Kasumi-1 (cell line): ENCODE measurements at regions not wholly inside any gene's neighbourhood (a gene's known extent, or its start where the extent isn't known, plus 50 kb on each side); places are given as distances from the start of the nearest gene placed in this dataset.
"Not testable (repeated sequence)": the region's sequence is repeated elsewhere in the genome, so short reads cannot be mapped to it uniquely, and the experiment has no call there.

Experiments
- DNase-seq, 2 experiments: peaks; one replicate each; lab custom pipeline; 2025; lab: John Stamatoyannopoulos, UW

- DNase-seq, result no peak
Observed at GRCh38 chr13:90246687-90247345, 1100.7 kb upstream of the MIR17HG start.

DNA sequence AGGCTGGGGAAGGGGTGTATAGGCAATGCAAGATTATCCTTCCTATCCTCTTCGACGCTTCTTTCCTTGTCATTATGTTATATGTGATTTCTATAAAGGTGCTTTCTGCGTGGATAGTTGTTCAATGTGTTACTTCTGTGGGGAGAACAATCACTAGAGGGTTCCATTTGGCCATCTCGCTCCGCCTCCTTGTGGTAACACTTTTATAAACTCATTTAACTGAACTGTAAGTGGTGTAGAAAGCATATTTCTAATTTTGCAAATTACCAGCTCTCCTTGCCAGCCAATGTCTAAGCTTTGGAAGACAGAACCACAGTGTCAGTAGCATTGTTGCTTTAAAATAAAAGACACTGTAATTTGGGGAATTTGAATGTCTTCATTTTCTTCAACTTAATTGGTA is 1093.7 kb upstream of the MIR17HG start:
- DNase-seq, result no peak

DNA sequence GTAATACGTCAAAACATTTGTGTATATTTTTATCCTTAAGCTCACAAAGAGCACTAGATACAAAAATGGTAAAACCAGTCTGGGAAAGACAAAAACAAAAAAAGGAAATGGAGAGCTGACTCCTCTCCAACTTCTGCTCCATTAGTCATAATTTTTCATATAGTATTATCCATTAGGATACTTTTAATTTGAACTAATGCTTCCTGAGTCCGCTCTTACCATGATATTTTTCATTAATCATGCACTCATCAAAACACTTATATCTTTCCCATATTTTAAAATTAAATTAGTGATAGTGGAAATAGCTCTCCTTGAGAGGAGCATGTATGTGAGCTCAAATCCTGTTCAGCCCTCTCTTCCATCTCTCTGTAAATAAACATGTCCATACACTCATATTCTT is 1093.0 kb upstream of the MIR17HG start:
- DNase-seq, result no peak

GRCh38 chr13:90256746-90257145 is 1090.7 kb upstream of the MIR17HG start:
- no peak for DNase-seq

DNA sequence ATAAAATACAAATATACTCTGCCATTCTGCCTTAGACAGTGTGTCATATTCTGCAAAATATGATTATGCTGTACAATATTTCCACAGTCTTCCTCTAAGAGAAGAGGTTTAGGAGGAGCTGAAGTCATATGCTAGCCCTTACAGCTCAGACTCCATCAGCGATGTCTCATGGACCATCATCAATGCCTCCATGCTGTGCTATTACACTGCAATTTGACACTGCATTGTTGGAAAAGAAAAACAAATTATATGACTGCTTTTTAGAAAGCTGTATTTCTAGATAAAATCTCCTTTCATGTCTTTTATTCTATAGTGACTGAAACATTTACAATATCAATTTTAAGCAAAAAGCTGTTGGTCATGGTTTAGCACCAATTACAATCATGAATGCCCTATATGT is 1089.4 kb upstream of the MIR17HG start:
- DNase-seq, result no peak

DNA sequence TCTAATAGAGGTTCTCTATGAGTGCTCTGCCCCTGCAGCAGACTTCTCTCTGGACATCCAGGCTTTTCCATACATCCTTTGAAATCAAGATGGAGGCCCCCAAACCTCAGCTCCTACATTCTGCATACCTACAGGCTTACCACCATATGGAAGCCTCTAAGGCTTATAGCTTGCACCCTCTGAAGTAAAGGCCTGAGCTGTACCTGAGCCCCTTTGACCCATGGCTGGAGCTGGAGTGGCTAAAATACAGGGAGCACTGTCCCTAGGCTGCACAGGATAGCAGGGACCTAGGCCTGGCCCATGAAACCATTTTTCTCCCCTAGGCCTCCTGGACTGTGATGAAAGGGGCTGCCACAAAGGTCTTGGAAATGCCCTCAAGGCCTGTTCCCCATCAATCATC is 1086.1 kb upstream of the MIR17HG start:
- no peak for DNase-seq

DNA sequence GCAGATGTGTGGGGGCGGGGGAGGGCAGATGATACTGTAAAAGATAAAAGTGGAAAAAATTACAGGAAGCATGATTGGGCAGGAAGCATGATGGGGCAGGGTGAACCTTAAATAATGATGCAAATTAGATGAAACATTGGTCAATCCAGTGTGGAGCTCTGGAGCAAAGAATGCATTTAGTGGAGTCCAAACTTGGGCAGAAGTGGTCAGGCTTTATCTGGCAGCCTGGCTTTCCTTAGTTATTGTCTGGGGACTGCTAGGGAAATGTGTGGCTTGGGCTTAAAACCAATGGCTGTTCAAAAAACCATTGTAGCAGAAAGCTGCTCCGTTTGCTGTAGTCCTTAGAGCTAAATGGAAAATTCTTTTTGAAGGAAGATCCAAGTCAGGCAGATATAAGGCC is 1077.3 kb upstream of the MIR17HG start:
- DNase-seq, result no peak

- DNase-seq, result no peak
Observed at GRCh38 chr13:90272356-90272755, 1075.1 kb upstream of the MIR17HG start.

DNA sequence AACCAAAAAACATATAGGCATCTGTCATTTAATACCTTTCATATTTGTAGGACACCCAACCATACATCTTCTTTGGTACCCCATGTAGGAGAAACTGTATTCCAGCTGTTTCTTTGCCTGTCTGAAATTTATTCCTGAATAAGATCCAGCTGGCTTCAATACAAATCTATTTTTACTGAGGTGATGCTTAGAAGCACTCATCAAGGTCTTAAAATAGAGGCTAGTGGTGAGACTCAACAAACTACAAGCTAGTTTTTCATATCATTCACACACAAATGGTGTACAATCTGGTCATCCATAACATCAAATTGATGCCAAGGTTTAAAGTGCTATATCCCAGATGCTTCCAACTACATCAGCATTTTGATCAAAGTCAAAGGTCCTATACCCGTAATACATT is 1071.3 kb upstream of the MIR17HG start:
- DNase-seq, result no peak

DNA sequence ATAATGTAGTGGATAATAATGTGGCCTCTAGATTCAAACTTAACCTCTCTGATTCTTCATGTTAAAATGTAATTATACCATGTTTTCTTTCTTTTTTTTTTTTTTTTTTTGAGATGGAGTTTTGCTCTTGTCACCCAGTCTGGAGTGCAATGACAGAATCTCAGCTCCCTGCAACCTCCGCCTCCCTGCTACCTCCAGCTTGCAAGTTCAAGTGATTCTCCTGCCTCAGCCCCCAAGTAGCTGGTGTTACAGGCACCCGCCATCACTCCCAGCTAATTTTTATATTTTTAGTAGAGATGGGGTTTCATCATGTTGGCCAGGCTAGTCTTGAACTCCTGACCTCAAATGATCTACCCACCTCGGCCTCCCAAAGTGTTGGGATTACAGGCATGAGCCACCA is 1069.3 kb upstream of the MIR17HG start:
- not testable (repeated sequence) for DNase-seq

DNA sequence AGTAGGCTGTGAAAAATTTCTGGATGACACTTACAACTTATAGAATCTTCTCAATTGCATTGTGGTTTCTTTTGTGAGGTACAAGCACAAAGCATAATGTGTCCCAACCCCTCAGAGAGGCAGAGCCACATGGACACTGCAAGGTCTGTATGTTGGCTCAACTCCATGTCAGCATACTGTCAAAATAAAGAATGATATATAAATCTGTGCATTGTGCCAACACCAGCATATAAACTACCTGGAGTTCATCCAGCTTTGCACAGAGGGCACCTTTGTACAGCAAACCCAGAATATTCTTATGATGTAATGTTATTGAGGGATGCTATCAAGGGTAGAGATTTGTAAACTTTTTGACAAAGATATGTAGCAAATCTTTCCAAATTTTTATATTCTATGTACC is 1065.8 kb upstream of the MIR17HG start:
- no peak for DNase-seq

DNA sequence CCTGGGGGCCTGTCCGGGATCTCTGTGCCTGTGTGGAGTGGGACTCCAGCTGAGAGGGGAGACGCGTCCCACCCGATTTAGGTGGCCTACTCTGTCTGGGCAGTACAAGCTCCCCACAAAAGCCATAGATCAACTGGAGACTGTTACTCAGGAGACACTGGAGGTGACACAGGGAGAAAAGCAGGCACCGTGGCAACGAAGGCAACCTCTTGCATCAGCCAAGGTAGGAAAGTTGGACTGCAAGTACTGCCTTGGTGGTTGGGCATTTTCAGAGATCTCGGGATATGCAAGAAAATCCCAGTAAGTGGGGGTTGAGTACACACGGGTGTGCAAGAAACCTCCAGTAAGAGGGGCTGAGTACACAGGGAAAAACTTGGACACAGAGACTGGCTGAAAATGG is 1060.0 kb upstream of the MIR17HG start:
- no peak for DNase-seq

DNA sequence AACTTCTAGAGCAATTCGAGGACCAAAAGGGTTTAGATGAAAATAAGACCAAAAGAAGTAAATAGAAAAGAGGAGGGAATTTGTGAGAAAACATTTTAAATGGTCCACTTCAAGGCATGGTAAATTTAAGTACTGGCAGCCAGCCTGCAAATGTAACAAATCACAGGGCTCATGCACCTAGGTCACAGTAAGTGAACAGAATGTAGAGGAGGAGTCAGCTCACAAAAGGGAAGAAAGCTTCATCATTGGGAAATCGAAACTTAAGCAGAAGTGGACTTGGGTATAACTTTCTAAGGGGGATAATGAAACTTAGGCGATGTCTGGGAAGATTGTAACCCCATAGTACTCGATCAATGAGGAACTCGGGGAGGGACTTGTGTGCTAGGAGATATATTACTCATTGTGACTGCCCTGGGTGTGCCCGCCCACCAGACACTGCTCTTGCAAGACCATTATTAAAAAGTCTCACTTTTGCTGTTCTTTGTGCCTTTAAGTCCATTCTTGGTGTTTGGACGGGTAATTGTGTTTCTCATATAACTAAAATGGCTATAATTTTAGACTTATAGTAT is 1053.6 kb upstream of the MIR17HG start:
- no peak for DNase-seq

DNA sequence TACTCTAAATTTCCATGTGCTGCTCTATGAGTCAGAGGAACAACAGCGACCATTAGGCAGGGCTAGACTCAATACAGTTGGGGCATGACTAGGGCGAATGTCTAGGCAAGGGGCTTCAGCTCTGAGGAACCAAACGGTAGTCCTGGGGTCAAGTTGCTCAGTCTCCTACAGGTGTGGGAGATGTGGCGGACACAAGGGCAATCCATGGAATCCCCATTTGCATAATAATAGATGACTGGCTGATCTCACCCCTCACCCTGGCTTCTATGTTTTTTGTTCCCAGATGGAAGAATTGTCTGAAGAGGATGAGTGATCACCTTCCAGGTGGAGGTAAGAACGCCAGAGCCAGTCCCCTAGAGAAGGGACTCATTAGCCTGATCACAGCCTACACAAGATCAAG is 1048.2 kb upstream of the MIR17HG start:
- DNase-seq, result no peak

- no peak for DNase-seq
Observed at GRCh38 chr13:90300015-90300414, 1047.5 kb upstream of the MIR17HG start.

GRCh38 chr13:90302107-90302506 is 1045.4 kb upstream of the MIR17HG start:
- no peak for DNase-seq

DNA sequence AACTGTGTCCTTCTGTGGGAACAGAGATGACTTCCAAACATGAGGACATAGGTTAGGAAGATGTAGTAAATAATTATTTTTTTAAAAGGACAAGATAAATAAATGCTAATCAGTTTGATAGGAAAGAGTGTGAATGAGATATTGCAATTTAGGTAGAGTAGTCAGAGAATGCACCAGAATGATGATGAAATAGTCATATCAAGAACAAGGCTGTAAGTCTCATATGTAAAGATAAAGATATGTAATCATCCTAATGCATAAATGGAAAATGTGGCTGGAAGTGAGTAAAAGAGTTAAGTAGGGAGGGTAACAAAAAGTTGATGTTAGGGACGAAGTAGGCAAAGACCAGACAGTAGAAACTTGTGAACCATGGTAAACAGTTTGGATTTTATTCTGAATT is 1041.7 kb upstream of the MIR17HG start:
- DNase-seq, result no peak

DNA sequence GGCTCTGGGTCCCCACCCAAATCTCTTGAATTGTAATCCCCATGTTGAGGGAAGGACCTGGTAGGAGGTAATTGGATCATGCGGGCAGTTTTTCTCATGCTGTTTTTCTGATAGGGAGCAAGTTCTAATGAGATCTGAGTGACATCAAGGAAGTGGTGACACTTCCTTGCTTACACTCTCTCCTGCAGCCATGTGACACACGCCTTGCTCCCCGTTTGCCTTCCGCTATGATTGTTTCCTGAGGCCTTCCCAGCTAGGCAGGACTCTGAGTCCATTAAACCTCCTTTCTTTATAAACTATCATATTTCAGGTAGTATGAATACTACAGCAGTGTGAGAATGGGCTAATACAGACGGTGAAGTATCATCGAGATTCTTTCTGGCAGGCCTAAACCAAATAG is 1040.4 kb upstream of the MIR17HG start:
- DNase-seq, result no peak

DNA sequence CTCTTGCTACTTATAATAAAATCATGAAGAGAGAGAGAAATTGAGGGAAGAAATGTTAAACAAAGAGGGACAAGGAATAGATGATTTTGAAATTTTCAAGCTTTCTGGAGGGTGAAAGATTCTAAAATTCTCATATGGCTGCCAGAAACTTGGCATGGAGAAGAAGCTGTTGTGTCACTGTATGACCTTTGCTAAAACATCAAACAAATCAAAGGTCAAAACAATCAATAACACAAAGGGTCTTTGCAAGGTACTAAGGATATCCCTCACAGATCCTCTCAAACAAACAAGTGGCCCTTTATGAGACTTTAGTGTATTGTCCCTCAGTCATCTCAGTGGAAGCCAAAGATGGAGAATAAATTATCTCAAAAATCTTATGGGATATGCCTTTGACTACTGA is 1039.2 kb upstream of the MIR17HG start:
- DNase-seq, result no peak

DNA sequence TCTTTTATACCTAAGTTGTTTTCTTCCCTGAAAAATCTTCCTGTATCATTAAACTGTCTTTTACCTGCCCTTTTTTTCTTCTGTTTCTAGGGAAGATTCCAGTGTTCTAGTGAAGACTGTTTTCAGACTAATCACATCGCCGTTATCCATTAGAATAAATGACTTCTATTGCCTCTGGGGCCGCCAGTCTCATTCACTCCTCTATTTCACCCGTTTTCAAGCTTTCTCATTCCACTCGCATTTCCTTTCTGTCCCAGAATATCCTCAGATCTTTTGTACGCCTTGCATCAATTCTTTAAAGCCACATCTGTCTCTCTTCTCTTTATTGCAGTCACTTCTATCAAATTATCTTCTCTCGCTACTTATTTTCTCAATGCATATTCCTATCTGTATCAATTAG is 1035.6 kb upstream of the MIR17HG start:
- DNase-seq, result no peak

DNA sequence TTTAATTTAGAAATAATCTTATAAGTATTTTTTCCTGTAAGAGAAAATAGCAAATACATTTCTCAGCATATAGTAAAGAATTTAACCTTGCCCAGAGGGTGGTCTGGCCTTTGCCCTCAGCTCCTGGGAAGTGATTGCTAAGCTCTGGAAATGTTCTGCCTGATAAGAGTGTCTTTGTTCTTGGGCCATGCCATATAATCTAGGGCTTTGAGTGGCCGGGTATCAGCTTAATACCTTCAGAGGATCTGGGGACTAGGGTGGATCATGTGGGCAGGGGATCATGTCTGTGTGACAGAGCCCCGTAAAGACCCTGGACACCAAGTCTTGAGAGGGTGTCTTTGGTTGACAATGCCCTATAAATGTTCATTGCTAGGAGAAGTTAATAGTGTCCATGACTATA is 1032.4 kb upstream of the MIR17HG start:
- DNase-seq, result no peak

DNA sequence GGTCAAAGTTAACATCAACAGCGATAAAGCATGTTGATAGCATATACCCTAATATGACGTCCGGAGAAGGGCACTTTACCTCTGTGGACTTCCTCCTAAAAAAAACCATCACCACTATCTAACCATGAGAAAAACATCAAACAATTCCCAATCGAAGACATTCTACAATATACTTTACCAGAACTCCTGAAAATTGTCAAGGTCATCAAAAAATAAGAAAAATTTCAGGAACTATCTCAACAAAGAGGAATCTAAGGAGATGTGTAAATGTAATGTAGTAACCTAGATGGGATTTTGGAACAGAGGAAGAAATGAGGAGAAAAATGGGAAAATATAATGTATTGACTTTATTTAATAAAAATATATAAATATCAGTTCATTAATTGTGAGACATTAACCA is 1026.8 kb upstream of the MIR17HG start:
- DNase-seq, result no peak

DNA sequence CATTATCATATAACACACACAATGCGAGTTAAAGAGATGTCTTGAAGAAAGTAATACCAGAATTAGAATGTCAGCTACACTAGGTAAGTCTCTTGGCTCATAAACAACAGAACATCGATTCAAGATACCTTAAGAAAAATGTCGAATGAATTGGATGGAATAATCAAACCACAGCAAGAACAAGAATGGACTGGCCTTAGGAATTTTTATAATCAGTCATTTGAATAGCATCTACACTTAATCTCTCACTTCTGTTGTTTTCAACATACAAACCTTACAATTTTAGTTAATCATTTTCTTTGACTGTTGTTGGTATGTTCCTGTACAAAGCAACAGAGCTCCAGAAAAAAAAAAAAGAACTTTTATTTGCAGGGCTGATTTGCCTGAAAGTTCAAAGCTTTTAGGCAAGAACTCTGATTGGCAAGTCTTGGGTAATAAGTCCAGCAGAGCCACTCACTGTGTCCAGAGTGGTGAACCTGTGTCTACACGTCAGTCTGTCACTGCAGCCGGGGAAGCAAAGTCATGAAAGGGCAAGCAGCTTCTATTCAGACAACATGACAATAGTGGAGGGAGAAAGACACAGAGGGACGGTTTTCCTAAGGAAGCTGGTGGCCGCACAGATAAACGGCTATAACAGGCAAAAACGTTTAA is 1026.1 kb upstream of the MIR17HG start:
- DNase-seq, result no peak

DNA sequence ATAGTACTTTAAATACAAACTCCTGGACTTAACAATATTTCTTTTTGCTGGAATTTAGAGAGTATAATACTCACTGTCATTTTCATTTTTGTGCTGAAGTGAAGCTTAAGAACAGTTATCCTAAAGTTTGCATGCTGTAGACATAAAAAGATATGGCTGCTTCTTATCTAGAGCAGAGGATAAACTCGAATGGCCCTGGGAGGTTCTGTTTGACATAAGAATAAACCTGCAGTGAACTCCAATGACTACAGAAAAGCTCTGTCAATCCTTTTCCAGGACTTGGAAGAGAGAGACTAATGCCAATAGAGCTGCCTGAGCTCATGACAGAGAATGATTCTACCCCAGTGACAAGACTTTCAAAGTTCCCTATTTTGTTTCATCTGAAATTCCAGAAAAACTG is 1017.8 kb upstream of the MIR17HG start:
- DNase-seq, result no peak
